Keratinocyte (primary cell): ENCODE measurements at regions not wholly inside any gene's neighbourhood (a gene's known extent, or its start where the extent isn't known, plus 50 kb on each side); places are given as distances from the start of the nearest gene placed in this dataset.

ENCODE experiments used
- DNase-seq: peaks from one replicate; pipeline ENCODE4 v3.0.0-alpha.2; 2011; ENCODE audit warnings: low read depth, missing footprints, low spot score
- FAIRE-seq: peaks from 2 replicates; lab custom pipeline; 2011; peaks lifted over from hg19 to GRCh38; lab: Jason Lieb, UNC
- H2AFZ ChIP-seq: 2 replicates; pipeline ENCODE4 v1.6.0; 2012; ENCODE audit warnings: low read length, control low read depth, inconsistent platforms; ENCODE audit not compliant: control insufficient read depth
- H3K27ac ChIP-seq: 2 replicates; pipeline ENCODE4 v1.5.1; 2011; ENCODE audit warnings: low read length; ENCODE audit not compliant: control insufficient read depth, insufficient read depth
- H3K27me3 ChIP-seq: 3 replicates; pipeline ENCODE4 v1.6.0; 2011; ENCODE audit warnings: low read length; ENCODE audit not compliant: control insufficient read depth, insufficient read depth; ENCODE audit errors: extremely low read depth
- H3K36me3 ChIP-seq, 2 experiments: 2 replicates in 1 of 2; 3 replicates in 1 of 2; pipeline ENCODE4 v1.5.1; 2011; ENCODE audit warnings: low read length in 2 of 2, mild to moderate bottlenecking in 1 of 2; ENCODE audit not compliant: control insufficient read depth in 2 of 2, insufficient read depth in 2 of 2; ENCODE audit errors: extremely low read depth in 1 of 2
- H3K4me1 ChIP-seq: 3 replicates; pipeline ENCODE4 v1.5.1; 2011; ENCODE audit warnings: low read length; ENCODE audit not compliant: control insufficient read depth, insufficient read depth; ENCODE audit errors: extremely low read depth
- H3K4me2 ChIP-seq: 3 replicates; pipeline ENCODE4 v1.6.0; 2011; ENCODE audit warnings: low read depth, low read length; ENCODE audit not compliant: control insufficient read depth, insufficient read depth; ENCODE audit errors: extremely low read depth
- H3K4me3 ChIP-seq, 3 experiments: fragments of 200-600 bp in 1 of 3; sonication (generic) in 1 of 3; 2 replicates in 2 of 3; 3 replicates in 1 of 3; pipeline ENCODE4 v1.5.1; 2011 to 2016; ENCODE audit warnings: low read length in 3 of 3, mild to moderate bottlenecking in 3 of 3, control low read depth in 2 of 3, inconsistent platforms in 1 of 3, low read depth in 1 of 3, mixed read lengths in 1 of 3, mixed run types in 1 of 3, moderate library complexity in 1 of 3; ENCODE audit not compliant: control insufficient read depth in 2 of 3, insufficient read depth in 2 of 3; ENCODE audit errors: extremely low read depth in 1 of 3
- H3K79me2 ChIP-seq: 2 replicates; pipeline ENCODE4 v1.6.0; 2012; ENCODE audit warnings: low read length; ENCODE audit not compliant: control insufficient read depth, insufficient read depth
- H3K9ac ChIP-seq: 3 replicates; pipeline ENCODE4 v1.6.0; 2011; ENCODE audit warnings: low read length; ENCODE audit not compliant: control insufficient read depth, insufficient read depth; ENCODE audit errors: extremely low read depth
- H3K9me1 ChIP-seq: 3 replicates; pipeline ENCODE4 v1.6.0; 2011; ENCODE audit warnings: low read length; ENCODE audit not compliant: control insufficient read depth, insufficient read depth; ENCODE audit errors: extremely low read depth
- H3K9me3 ChIP-seq: 2 replicates; pipeline ENCODE4 v1.5.1; 2012; ENCODE audit warnings: low read depth, low read length; ENCODE audit not compliant: control insufficient read depth
- H4K20me1 ChIP-seq: 3 replicates; pipeline ENCODE4 v1.6.0; 2011; ENCODE audit warnings: low read length; ENCODE audit not compliant: control insufficient read depth, insufficient read depth; ENCODE audit errors: extremely low read depth
- EZH2 ChIP-seq: IDR thresholded peaks from one replicate; pipeline ENCODE4 v1.6.1; 2012; ENCODE audit warnings: inconsistent platforms, mild to moderate bottlenecking, low read length, moderate library complexity
- dilution Hi-C: fragments of 300-500 bp; cut with MboI; formaldehyde crosslinking; loops from one replicate; pipeline ENCODE4 v1.7.0; 2020; ENCODE audit warnings: low sequenced_read_pairs; ENCODE audit not compliant: extremely low pct_ligation_motif_present
- TF ChIP-seq, protein P1 (sequence below), 3 experiments: IDR thresholded peaks in 1 of 3; conservative IDR thresholded peaks in 1 of 3; optimal IDR thresholded peaks in 1 of 3; 2 replicates in 2 of 3; 3 replicates in 1 of 3; pipeline versions ENCODE3 to v1.5.1; 2011; ENCODE audit warnings: low read length in 3 of 3, mild to moderate bottlenecking in 3 of 3, moderate library complexity in 2 of 3, control low read depth in 1 of 3, inconsistent platforms in 1 of 3; ENCODE audit not compliant: insufficient read depth in 2 of 3; ENCODE audit errors: extremely low read depth in 1 of 3

DNA sequence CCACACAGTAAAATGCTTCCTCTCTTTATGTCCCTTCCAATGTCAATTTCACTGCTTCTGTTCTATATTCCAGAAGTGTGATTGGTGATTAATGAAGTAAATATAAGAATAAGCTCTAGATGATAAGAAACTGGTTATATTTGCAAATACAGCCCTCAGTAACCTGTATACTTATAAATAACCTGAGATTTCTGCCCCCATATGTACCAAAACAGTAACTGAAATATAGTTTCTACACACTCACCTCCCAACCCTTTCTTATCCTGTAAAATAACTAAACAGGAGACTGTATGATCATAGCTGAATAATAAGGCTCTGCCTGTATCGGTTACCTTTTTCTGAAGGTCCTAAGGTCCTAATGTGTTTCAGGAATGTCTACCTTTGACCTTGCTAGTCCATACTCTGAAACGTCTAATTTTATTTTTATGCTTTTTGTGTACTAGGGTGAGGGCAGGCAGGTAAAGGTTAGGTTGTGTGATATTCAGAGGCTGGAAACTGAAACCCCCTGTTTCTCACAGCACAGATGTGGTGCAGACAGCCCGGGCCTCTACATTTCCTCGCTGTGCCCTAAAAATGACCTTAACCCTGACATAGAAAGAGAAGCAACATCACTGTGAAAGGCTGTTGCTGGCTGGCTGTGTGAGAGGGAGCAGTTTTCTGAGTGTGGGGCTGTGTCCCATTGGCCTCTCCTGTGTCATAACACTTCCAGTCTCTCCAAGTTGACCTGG, 378.8 kb downstream of the CENPW start:
- Histone ChIP-seq H3K9me3 (no peaks in the 10 kb centered on the region), H3K4me3 (no peak overlapping the region), H3K4me1 (peaks cover 10% of the 10 kb centered on the region), H2AFZ (no peak overlapping the region), H3K27ac (no peak overlapping the region), H3K79me2 (no peaks in the 10 kb centered on the region), H3K27me3 (no peaks in the 10 kb centered on the region), H3K4me2 (no peak overlapping the region), H3K9ac (no peak overlapping the region), H3K9me1 (no peaks in the 10 kb centered on the region), H4K20me1 (no peaks in the 10 kb centered on the region), H3K36me3 (no peaks in the 10 kb centered on the region)
- TF ChIP-seq EZH2 = no peak
- TF ChIP-seq, protein P1, sequence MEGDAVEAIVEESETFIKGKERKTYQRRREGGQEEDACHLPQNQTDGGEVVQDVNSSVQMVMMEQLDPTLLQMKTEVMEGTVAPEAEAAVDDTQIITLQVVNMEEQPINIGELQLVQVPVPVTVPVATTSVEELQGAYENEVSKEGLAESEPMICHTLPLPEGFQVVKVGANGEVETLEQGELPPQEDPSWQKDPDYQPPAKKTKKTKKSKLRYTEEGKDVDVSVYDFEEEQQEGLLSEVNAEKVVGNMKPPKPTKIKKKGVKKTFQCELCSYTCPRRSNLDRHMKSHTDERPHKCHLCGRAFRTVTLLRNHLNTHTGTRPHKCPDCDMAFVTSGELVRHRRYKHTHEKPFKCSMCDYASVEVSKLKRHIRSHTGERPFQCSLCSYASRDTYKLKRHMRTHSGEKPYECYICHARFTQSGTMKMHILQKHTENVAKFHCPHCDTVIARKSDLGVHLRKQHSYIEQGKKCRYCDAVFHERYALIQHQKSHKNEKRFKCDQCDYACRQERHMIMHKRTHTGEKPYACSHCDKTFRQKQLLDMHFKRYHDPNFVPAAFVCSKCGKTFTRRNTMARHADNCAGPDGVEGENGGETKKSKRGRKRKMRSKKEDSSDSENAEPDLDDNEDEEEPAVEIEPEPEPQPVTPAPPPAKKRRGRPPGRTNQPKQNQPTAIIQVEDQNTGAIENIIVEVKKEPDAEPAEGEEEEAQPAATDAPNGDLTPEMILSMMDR (optimal IDR thresholded peaks at IDR 0.05 in 1 of 3, IDR thresholded peaks at IDR 0.05 in 1 of 3, conservative IDR thresholded peaks at IDR 0.05 in 1 of 3; ENCODE audit: extremely low read depth in 1 of 3, insufficient read depth in 2 of 3, low read length in 3 of 3) = no peak
- FAIRE-seq (peak; percentile 13), DNase-seq (no peak)
- dilution Hi-C loops = no loop called here

DNA sequence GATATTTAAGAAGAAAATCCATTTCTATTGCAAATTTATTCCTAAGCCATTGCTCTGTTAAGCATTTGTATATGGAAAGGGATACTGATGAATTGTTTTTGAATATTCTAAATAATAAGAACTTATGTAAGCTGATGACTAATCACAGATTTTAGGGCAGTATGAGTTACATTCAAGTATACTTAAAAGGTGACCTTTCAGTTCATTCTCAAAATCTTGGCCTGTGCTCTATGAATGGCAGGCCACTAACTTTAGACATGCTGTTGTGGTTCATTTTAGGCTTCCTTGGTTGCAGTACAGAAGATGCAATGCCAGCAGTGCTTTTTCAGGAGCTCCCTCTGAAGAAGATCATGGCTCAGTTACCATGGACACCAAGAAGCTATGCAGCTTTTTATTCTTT, 380.4 kb downstream of the CENPW start:
- Histone ChIP-seq H3K27ac (no peak overlapping the region), H3K4me3 (no peak overlapping the region), H3K9ac (no peak overlapping the region), H3K4me1 (peaks cover 10% of the 10 kb centered on the region), H3K9me1 (no peaks in the 10 kb centered on the region), H3K4me2 (no peak overlapping the region), H3K79me2 (no peaks in the 10 kb centered on the region), H3K9me3 (no peaks in the 10 kb centered on the region), H3K36me3 (no peaks in the 10 kb centered on the region), H4K20me1 (no peaks in the 10 kb centered on the region), H2AFZ (no peak overlapping the region), H3K27me3 (no peaks in the 10 kb centered on the region)
- no peak for TF ChIP-seq EZH2
- TF ChIP-seq, protein P1 (optimal IDR thresholded peaks at IDR 0.05 in 1 of 3, IDR thresholded peaks at IDR 0.05 in 1 of 3, conservative IDR thresholded peaks at IDR 0.05 in 1 of 3; ENCODE audit: extremely low read depth in 1 of 3, insufficient read depth in 2 of 3, low read length in 3 of 3) = no peak
- FAIRE-seq = no peak
- dilution Hi-C loops = no loop called here
- DNase-seq = no peak
